ENCODE measurements at regions not wholly inside any gene's neighbourhood (a gene's known extent, or its start where the extent isn't known, plus 50 kb on each side); places are given as distances from the start of the nearest gene placed in this dataset.

- intact Hi-C loops (cut with DNase I), result no loop called here
- WGBS, 2 donors, result 26 to 31% methylated on average over 10 of the region's 10 CpGs
- Histone ChIP-seq H3K9me3 (no peaks in the 10 kb centered on the region), H3K4me1 (no peaks in the 10 kb centered on the region), H3K27me3 (peaks cover 0 to 9% (median 0%) of the 10 kb centered on the region in 4 donors), H3K36me3 (no peaks in the 10 kb centered on the region), H3K4me3 (no peak overlapping the region), H3K27ac (no peak overlapping the region)
- ATAC-seq (no peak), DNase-seq (no peak), FAIRE-seq (no peak)
- no peak for TF ChIP-seq CTCF (IDR thresholded peaks at IDR 0.05)
Measured at GRCh38 chr5:17402289-17403121, 95.5 kb upstream of the TAF11L2 start.

GRCh38 chr5:17403695-17404490 lies 94.1 kb upstream of the TAF11L2 start:
- Histone ChIP-seq H3K27ac (no peak overlapping the region), H3K4me3 (no peak overlapping the region), H3K9me3 (no peaks in the 10 kb centered on the region), H3K4me1 (no peaks in the 10 kb centered on the region), H3K36me3 (no peaks in the 10 kb centered on the region), H3K27me3 (peaks cover 0 to 9% (median 0%) of the 10 kb centered on the region in 4 donors)
- WGBS, 2 donors, result 56 to 62% methylated on average over 10 of the region's 10 CpGs
- no peak for FAIRE-seq
- ATAC-seq, result no peak
- no peak for TF ChIP-seq CTCF (IDR thresholded peaks at IDR 0.05)
- no peak for DNase-seq
- intact Hi-C loops (cut with DNase I), result no loop called here

GRCh38 chr5:17405976-17406375 lies 92.1 kb upstream of the TAF11L2 start:
- DNase-seq, result no peak
- no peak for FAIRE-seq
- WGBS, 2 donors, result 57 to 67% methylated on average over 2 of the region's 2 CpGs
- Histone ChIP-seq H3K27ac (no peak overlapping the region), H3K27me3 (peaks cover 0 to 5% (median 0%) of the 10 kb centered on the region in 4 donors), H3K4me3 (no peak overlapping the region), H3K9me3 (no peaks in the 10 kb centered on the region), H3K36me3 (no peaks in the 10 kb centered on the region), H3K4me1 (no peaks in the 10 kb centered on the region)
- ATAC-seq, result no peak
- intact Hi-C loops (cut with DNase I), result no loop called here
- no peak for TF ChIP-seq CTCF (IDR thresholded peaks at IDR 0.05)

- Histone ChIP-seq H3K36me3 (no peaks in the 10 kb centered on the region), H3K27ac (no peak overlapping the region), H3K27me3 (peaks cover 0 to under 1% (median 0%) of the 10 kb centered on the region in 4 donors), H3K4me3 (no peak overlapping the region), H3K4me1 (no peaks in the 10 kb centered on the region), H3K9me3 (no peaks in the 10 kb centered on the region)
- TF ChIP-seq CTCF (IDR thresholded peaks at IDR 0.05), result no peak
- WGBS, 2 donors, result 56 to 61% methylated on average over 2 of the region's 2 CpGs
- no peak for DNase-seq
- no peak for FAIRE-seq
- ATAC-seq, result no peak
- intact Hi-C loops (cut with DNase I), result no loop called here
Measured at GRCh38 chr5:17406423-17406838, 91.6 kb upstream of the TAF11L2 start.

Data from pancreas (tissue), 10 donors.